DMS79 treated with DMSO at 0.1 percent for 48 hours (cell line): ENCODE measurements at regions not wholly inside any gene's neighbourhood (a gene's known extent, or its start where the extent isn't known, plus 50 kb on each side); places are given as distances from the start of the nearest gene placed in this dataset.

Source experiments
- DNase-seq: peaks from one replicate; lab custom pipeline; 2025; lab: John Stamatoyannopoulos, UW

DNA sequence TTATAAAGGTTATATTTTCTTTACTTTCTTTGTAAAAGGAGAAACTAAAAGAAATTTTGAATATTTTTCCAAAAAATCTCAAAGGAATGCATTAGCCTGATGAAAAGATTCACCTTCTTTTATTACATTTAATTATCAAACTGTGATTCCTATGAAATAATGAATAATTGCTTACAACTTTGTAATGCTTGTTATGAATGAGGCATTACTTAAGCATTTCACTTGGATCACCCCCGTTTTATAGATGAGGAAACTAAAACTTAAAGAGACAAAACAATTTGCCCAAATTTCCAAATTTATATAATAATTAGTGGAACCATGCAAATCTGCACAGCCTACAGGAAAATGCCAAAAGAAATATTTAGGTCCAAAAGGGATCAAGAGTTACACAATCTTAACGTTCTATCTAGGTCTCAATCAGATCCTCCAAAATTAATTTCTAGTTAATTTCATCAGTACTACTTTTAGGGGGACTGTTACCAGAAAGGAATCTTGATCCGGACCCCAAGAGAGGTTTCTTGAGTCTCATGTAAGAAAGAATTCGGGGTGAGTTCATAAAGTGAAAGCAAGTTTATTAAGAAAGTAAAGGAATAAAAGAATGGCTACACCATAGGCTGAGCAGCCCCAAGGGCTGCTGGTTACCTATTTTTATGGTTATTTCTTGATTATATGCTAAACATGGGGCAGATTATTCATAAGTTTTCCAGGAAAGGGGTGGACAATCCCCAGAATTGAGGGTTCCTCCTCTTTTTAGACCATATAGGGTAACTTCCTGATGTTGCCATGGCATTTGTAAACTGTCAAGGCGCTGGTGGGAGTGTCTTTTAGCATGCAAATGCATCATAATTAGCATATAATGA is 288.0 kb downstream of the ADGB start:
- DNase-seq: no peak

DNA sequence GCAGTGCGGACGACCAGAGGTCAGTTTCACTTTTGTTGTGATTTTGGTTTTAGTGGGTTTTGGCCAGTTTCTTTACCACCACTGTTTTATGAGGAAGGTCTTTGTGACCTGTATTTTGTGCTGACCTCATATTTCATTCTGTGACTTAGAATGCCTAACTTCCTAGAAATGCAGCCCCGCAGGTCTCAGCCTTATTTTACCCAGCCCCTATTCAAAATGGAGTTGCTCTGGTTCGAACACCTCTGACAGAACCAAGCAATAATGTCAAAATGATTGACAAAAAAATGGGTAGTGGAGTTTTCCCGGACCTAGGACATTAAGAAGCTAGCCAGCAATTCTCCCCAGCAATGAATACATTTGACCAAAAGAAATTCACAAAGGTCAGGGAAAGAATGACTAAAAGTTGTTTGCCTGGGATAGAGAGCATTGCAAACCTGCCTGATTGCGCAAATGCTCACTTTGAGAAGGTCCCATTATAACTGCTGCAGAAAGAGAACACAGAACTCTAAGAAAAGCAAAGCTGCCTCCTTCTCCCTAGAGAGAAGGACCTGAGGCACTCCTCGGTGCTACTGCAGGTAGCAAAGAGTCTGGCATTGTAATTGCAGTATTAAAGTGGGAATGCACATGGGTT is 288.8 kb downstream of the ADGB start:
- no peak for DNase-seq

DNA sequence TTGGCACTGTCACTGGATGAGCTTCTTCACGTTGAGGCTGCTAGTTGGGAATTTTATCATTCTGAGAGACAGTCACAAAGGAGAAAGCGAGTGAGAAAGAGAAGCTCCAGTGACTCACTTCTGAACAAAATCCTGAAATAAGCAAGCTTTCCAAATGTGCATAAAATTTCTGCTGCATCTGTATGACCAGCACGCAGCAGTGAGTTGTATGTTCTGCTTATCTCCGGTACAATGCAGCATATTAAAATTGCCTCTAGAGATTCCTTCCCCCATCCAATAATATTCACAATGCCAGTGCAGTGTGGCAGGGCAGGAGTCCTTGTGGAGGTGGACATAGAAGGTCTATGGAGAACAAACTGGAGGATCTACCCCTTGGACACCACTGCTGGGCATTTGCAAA is 290.5 kb downstream of the ADGB start:
- DNase-seq: no peak

DNA sequence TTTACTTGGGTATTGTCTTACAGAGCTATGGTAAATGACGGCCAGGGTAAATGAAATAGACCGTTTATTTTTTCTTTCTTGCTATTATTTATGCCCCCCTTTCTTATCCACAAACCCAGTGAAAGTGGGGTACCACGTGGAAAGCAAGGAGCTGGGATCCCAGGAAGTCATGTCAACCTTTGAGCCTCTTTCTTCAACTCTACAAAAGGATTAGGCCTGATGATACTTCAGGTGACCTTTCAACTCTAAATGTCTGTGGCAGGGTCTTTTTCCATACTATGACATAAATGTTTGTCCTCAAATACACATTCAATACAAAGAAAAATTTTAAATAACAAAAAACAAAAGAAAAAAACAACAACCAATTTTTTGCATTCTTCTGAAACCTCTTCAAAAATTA is 291.4 kb downstream of the ADGB start:
- DNase-seq: no peak

DNA sequence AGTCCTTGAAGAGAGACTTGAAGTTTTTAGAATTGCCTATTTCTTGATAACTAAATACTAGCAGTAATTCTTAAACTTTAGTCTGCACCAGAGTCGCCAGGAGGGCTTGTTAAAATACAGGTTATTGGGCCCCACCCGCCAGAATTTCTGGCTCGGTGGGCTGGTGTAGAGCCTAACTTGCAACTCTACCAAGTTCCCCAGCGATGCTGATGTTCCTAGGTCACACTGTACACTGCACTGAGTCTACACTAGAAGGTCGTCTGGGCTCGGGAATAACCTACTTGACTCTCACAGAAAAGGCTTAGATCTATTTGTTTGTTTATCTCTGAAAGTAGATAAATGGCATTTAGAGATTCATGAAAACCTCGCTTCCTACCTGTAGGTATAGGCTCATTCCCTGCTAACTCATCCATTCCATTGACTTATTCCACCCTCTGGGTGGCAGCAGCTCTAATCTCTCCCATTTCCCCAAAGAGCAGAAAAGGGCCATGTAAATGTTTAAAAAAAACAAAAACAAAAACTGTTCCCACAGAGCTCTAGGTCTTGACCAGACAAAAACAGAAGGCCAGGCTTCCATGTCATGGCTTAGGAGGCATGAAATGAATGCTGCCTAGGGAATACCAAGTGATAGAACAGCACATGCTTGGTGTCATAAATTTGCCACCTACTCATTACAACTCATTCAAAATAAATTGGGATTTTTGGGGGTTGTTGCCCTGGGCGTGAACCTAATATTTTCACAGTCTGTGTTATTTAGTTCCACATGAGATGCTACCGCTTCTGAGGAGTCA is 292.1 kb downstream of the ADGB start:
- DNase-seq: no peak

DNA sequence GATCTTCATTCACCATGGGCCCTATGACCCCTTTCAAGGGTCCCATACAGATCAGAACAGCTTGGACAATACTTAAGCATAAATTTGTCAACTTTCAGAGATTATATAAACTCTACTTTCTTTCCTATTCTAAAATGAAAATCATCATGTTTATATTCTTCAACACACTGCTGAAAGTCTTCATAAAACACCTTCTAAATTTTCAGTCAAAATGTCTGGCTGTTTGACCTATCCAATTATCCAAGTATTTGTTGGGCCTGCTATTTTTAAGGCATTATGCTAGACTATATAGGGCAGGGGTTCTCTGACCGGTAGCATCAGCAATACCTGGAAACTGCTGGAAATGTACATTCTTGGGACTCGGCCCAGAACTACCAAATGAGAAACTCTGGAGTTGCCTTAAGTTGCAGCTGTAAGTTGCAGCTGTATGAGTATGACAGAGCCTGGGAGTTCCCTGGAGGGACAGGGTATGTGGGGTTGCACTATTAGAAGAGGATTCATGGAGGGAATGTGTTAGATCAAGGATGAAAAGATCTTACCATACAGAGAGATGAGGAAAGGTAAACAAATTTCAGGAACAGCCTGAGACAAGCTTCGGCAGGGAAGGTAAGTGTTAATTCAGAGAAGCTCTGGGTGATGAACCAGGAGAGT is 293.0 kb downstream of the ADGB start:
- DNase-seq: no peak

DNA sequence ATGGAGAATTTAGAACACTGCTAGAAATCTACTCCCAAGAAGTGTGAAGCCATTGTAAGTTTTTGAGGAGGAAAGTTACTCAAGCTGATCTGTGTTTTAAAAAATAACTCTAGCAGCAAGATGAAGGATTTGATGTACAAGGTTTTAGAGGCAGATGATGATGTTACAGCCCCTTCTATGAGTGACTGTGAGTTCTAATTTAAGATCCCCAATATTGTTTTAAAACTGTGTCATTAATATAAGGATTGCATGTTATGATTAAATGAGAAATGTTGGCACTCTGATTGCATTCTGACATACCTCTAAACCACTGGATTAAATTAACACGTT is 293.5 kb downstream of the ADGB start:
- no peak for DNase-seq

DNA sequence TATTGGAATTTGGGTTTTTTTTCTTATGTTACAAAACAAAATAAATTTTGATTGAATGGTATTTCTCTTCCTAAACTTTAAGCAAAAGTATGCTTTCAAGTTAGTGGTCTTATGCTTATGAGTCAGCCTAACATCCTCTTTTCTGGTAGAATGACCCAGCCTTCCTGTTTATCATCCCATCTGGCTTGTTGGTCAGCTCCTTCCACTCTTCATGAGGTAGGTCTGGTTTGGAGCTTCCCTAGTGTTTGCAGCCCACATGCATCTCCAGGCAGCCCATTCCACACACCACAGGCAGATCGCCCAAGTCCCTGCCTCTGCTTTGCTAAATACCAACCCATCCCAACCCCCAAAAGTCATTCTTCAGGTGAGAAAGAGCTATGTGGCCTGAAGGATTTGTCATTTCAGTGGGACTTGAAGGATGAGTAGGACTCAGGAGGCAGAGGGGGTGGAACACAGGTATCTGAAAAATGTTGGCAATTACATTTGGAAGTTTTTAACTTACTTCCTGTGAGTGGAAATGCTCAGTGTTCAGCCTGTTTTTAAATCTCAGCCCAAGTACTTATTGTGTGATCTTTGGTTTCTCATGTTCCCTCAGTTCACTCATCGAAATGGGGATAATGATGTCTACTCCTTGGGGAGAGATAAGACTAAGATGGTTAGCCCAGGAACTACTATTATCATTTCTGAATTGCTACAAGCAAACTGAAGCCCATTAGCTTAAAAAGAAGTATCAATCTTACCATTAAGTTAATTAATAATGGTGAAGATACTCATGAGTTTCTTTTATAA is 294.0 kb downstream of the ADGB start:
- DNase-seq: no peak

DNA sequence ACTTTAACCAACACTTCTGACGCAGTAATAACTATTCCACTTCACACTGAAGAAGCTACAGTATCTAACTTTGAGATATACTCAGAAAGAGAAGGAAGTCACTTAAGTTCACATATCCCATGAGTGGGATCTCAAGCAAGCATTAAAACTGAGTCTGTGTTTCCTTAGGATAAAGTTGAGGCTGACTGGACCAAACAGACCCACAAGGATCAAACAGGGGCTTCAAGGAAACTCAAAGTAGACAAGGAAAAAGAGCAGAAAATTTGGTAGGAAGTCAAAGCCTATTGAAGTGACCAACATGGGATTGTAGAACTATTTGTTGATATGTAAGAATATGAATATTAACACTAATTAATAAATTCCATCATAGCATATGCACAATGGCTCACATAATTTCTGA is 294.9 kb downstream of the ADGB start:
- DNase-seq: no peak

DNA sequence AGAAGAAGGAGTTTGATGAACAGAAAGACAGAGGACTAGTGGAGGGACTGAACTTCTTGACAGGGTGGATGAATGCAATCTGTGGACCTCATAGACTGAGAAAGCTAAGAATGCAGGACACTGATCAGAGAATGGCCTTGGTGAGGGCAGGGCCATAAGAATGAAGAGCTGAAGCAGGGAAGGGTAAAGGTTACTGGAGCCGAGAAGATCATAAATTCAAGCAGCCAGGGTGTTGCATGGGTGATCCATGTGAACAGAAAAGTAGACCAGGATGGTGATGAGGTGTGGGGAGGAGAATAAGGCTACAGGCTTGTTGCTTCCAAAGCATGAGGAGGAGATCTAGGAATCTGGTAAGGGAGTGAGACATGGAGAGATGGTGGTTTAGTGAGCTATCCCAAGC is 295.9 kb downstream of the ADGB start:
- DNase-seq: no peak

DNA sequence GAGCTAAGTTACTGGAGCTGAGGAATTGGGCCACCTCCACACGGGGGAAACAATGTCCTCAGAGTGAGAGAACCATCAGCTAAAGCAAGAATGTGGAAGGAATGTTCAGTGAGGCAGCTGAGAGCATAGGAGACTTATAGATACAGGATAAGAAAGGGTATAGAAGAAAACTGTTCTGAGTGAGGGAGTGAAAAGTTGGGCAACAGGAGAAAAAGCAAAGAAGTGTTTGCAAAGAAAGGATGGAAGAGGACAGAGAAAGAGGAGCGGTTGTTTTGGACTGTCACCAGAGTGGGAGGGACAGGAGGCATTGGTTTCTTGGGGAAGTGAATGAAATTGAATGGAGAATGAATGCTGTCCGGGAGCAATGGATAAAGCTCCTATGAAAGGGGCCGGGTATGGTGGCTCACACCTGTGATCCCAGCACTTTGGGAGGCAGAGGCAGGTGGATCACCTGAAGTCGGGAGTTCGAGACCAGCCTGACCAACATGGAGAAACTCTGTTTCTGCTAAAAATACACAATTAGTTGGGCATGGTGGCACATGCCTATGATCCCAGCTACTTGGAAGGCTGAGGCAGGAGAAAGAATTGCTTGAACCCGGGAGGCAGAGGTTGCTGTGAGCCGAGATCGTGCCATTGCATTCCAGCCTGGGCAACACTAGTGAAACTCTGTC is 296.5 kb downstream of the ADGB start:
- no peak for DNase-seq

DNA sequence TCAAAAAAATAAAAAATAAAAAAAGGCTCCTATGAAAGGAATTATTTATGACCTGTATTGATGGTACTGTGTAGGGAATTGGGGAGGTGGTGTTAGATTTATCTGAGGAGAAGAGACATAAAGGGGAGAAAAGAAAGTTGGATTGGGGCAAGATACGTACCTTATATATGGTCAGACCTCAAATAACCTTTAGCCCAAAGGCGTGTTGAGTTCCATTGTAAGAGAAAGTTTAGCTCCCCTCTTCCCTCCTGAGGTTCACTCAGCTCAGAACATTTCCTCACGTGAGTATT is 296.9 kb downstream of the ADGB start:
- no peak for DNase-seq

DNA sequence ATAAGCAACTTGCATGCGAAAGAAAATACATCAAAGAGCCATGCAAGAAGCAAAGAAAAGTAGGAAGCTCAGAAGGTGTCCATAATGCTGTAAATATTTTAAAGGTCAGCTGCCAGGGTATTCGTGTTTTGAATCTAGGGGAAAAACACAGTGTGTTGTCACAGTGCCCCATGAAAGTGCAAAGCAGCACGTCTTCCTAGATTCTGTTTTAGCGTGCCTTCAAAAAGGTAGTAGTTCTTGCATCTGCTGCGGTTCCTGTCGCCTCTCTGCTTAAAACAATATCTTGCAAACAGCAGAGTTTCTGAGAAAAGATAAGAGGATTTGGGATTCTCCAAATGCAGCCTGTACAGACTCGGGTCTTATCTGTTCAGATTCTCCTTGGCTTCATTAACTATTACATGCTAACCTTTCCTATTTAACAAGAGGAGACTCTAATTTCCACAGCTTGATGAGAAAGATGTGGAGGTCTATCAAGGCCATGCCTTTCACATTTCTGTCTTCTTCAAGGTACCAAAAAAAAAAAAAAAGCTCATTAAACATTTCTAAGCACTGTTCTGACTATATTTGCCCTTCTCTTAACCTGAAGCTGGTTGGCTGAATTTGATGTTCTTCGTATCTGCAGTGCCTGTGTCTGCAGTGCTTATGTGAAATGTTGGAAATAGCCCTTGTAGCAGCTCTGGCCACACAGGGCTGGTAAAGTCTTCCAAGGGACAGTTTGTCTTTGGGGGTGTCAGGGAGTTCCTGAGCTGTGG is 297.5 kb downstream of the ADGB start:
- no peak for DNase-seq

DNA sequence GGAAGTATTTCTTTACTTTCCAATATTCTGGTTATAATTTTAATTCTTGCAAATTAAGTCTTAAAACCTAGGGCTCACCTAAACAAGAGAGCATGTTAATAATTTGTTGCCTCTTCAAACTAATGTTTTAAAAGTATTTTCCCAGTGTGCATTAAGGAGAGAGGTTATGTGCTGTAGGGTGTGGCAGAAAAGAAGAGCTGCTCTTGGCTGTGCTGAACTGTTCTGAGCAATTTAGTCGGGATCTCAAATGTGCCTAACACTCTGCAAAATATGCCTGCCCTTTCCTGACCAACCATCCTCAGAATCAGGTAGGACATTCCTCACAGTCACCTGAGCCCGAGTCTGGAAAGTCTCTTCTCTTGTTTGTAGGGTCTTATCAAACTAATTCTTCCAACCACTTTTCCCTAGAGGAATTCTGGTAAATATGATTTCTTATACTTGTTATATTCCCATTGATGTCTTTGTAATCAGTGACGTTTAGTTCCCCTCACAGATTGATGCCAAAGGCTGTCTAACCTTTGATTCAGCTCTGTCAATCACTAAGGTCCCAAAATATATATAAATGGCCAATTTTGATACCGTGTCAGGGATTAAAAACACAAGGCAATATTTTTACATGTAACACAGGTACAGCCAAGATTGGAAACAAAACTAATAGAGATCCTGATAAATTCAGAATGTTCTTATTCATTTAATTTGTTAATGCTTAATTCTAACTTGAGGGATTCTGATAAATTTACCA is 298.4 kb downstream of the ADGB start:
- DNase-seq: no peak

DNA sequence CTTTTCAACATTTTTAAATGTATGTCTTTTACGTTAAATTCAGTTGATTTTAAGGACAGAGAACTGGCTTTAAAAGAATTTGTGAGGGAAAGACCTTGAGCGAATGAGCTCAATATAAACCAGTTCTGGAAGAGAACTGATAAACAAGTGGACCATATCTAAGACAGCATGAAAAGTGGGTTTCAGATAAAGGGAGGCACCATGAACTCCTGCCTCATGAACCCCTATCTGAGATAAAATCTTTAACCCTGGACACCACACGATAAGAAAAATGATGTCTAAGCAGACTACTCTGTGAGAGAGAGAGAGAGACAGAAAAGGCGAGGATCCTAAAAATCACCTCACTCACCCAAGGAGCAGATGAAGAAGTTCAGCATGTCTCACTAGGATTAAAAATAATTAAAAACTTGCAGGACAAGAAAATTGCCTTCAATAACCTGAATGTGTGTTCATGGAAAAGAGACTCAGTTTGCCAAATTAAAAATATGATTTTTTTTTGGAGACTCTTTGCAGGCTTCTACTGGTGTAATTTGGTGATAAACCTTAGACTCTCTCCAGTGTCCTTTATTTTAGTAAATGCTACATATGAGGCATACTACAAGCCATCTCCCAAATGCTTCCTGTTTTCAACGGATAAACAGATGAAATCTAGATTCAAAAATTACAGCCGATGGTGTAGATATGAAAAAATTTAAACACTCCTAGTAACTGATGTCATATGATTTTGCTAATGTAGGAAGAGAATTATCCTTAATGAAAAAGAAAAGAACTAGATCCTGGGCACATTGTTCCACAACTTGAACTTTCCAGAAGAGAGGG is 299.5 kb downstream of the ADGB start:
- no peak for DNase-seq

DNA sequence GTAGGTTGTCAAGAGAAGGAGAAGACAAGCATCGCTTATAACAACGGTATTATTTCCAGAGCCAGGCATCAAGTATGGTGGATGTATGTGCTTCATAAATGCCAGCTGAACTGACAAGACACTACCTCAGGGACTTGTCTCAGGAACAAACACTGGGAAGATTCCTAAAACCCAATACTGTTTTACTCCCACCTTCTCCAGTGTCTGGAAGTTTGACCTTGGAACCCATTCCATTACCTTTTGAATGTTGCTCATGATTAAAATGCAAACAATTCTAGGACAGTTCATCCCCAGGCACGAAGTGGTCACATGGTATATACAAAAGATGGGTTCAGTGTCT is 300.1 kb downstream of the ADGB start:
- no peak for DNase-seq

DNA sequence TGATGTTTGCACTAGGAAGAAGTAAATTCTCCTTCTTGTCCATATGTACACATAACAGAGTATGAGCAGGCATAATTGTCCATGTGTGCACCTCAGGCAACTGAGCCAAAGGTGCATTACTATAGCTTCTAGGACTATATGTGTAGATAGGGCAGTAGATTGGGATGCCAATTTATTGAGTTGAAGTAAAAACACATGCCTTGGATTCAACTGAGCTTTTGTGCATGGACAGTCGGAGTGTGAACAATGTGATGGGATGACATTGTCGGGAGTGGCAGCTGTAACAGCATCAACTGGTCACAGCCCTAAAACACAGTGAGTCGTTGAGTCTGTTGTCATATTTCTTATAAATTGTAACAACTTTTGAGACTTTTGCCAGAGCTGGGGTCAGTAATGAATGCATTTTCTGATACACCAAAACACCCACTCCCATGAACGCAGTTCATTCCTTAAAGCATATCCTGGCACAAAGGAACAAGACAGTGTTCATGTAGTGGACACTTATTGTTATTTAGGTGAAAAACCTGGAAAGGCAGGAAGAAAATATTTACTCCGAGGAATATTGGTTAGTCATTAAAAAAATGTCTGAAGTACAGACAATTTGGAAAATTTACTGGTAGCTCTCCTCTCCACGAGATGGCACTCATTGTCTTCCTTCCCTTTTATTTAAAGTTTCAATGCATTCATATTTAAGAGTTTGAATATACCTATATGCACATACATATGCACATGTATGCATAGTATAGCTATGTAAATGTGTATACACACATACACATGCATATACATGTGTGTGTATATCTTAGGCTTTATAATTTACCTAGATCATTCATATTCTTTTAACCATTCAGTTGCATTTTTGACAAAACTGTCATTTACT is 302.0 kb upstream of the STXBP5 start:
- no peak for DNase-seq

DNA sequence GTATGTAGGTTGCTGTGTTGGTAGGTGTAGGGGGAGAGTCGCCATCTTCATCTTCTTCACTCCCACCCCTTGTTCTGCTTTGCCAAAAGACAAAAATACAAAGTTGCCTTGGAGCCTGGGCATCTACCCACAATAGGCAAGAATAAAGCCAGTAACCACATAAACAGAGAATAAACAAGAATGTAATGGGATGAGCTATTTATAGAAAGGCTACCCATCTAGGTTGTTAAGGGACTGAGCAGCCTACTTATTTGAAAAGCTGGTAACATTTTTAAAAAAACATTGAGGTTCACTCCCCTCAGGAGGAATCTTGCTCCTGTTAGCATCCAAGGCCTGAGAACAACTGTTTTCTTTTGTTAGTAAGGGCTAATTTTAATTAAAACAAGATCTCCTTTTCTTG is 301.4 kb upstream of the STXBP5 start:
- DNase-seq: no peak
